Esophagus mucosa (tissue), 1 donor: ENCODE measurements at regions not wholly inside any gene's neighbourhood (a gene's known extent, or its start where the extent isn't known, plus 50 kb on each side); places are given as distances from the start of the nearest gene placed in this dataset.

ENCODE experiments used
- ATAC-seq: fragments of 200-7000 bp; cut with Tn5 transposase; one replicate; pipeline ENCODE4 v1.9.1; 2020
- donor health status: DM: yes; HTN: yes; CAD: no.

DNA sequence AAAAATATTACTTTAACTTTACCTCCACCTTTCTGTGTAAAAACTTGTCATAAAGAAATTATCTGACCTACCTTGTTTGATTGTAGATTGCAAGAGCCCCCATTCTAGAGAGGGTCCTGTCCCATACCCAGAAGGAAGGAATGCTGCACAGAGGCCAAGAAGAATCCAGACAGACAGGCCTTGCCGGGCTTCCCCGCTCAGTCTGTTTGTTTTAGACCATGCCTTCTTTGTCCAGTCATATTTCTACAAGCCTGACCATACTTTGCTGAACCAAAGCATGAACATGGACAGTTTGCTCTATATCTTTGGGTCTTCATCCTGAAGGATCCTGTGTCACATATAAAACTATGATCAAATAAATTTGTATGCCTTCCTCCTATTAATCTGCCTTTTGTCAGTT lies 95.8 kb upstream of the MYCBP2 start:
- ATAC-seq = no peak

- ATAC-seq = peak; percentile 17
Measured at GRCh38 chr13:77417897-77418296, 91.0 kb upstream of the MYCBP2 start.

- ATAC-seq = no peak
Measured at GRCh38 chr13:77416666-77417212, 89.8 kb upstream of the MYCBP2 start.

- ATAC-seq = peak; percentile 35
Measured at GRCh38 chr13:77415253-77416071, 88.6 kb upstream of the MYCBP2 start.

- ATAC-seq = no peak
Measured at GRCh38 chr13:77412860-77413259, 86.0 kb upstream of the MYCBP2 start.

DNA sequence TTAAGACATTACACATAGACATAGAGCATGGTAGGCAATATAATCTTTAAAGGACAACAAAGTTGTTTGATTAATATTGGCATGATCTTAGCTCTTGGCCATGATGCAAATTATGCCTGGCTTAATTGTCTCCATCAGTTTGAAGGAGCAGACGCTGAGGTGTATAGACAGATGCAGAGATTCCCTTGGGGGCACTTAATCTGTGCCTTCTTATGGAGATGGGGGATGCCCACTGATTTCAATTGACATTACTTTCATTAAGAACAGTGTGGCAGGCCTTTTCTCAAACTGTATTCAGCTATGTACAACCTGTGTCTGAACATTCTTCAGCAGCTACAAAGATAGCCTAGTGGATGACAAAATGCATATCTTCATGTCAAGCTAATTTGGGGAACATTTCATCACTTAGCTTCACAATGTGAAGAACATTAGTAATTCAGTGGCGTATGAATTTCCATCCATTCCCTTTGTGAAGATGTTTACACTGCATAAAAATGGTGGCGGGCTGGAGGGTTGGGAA lies 85.3 kb upstream of the MYCBP2 start:
- no peak for ATAC-seq

DNA sequence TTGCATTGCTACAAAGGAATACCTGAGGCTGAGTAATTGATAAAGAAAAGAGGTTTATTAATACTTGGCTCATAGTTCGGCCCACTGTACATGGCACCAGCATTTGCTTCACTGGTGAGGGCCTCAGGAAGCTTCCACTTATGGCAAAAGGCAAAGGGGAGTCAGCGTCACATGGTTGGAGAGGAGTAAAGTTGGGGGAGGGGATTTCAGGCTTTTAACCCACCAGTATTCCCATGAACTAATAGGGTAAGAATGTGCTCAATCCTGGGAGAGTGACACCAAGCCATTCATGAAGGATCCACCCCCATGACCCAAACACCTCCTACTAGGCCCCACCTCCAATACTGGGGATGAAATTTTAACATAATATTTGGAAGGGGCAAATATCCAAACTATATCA lies 82.5 kb upstream of the MYCBP2 start:
- no peak for ATAC-seq

DNA sequence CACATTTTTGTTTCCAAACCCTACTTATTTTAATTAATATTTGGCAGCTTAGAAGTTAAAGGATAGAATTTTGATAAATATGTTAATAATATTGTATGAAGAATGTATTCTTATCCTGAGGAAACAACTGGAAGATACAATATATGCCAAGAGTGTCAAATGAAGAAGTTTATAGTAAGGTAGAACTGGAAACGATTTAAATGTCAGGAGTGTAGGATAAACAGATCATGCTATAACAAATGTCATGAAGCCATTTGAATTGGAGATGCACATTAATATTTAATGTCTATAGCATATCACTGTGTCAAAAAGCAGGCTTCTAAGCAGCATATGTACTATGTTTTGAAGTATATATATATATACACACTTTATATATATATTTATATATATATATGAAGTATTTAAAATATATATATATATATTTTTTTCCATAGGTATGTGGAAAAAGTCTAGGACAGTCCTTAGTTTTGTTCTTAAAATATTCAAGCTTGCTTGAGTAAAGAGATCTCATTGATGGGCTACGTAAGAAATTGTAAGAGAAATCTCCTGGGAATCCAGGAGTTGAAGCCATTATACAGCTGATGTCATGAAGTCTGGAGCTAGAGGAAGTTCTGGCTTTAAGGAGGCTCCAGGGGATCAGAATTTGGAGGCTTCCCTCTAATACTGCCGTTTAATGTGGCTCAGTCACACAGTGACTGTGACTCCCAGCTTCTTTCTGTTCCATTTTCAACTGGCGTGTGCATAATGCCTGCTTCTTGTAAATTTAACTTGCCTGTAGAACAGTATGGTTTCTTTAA lies 79.9 kb upstream of the MYCBP2 start:
- ATAC-seq = no peak

- no peak for ATAC-seq
Measured at GRCh38 chr13:77398825-77399620, 72.1 kb upstream of the MYCBP2 start.

DNA sequence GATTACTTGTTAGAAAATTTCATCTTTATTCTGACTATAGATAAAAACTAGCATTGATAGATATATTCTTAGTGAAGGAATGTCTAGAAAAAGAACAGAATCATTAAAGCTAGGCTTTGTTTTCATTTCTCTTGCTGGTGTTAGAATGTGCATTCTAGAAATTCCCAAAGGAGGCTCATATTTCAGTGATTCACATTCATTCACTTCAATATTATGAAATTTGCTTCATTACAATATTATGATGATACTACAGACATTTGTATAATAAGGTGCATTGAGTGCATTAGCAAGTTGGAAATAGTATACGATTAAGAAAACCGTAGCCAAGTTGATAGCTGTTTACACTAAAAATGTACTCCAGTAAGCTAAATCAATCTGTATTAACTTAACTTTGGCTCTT lies 70.7 kb upstream of the MYCBP2 start:
- no peak for ATAC-seq

DNA sequence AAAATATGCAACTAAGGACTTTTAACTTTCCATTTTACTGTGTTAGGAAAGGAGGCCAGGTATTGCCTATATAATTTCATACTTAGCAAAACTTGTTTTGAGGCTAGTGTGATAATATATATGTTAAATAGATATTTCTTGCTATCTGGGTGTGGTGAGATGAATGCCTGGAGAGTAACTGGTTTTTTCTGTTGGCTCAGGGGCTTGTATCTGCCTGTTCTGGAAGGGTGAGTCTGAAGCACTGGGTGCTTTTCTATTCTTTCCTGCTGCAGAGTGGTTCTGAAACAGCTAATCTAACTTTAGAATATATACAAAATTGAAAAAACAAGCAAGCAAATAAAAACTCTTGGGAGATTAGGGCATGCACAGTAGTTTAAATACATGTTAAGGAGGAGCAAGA lies 64.6 kb upstream of the MYCBP2 start:
- ATAC-seq = peak; percentile 89

DNA sequence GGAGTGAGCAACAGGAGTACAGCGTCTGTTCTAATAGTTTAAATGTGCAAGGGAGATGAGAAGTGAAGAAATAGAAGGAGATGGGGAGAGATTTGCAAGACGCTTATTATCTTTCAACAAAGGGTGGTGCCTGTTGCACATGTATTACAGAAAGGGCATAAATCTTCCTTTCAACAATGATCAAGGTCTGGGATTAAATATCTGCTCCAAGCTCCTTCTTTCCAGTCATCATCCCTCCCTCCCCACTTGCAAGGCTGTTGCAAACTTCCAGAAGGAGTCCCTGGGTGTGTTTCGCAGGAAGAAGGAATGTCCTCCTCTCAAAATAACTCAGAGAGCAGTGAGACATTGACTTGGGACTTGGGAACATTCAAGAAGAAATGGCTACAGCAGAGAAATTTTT lies 63.5 kb upstream of the MYCBP2 start:
- no peak for ATAC-seq

GRCh38 chr13:77389625-77390000 lies 62.7 kb upstream of the MYCBP2 start:
- no peak for ATAC-seq

- no peak for ATAC-seq
Measured at GRCh38 chr13:77388944-77389624, 62.2 kb upstream of the MYCBP2 start.

- no peak for ATAC-seq
Measured at GRCh38 chr13:77387607-77388200, 60.8 kb upstream of the MYCBP2 start.

DNA sequence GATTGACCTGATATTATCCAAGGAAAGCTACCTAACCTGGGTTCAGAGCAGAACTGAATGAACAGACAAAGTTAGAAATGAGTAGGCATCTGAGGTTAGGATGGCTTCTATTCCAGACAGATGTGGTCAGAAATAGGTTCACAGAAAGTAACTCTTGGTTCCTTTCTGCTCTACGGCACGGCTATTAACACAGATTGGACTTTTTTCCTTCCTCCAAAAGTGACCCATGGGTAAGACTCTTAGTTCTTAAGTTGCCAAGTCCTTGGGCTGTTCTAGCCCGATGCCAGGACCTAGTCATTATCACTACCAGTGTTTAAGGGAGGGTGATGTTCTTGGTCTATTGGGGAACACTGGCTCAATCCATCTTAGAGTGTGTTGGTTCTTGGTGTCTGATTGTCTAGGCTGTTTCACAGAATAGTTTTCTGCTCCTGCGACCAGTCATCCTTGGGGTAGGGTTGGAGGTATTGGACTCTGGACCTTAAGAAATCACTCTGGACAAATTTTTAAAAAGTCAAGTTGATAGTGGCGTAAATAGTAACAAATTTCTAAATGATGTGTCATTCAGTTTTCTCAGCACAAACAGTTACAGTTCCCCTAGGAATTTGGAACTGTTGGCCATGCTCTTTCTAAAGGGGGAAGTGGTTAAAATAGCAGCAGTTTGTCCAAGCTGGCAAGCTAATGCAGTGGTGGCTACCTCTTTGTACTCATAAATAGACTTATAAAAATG lies 60.1 kb upstream of the MYCBP2 start:
- no peak for ATAC-seq

GRCh38 chr13:77386046-77386445 lies 59.2 kb upstream of the MYCBP2 start:
- no peak for ATAC-seq

DNA sequence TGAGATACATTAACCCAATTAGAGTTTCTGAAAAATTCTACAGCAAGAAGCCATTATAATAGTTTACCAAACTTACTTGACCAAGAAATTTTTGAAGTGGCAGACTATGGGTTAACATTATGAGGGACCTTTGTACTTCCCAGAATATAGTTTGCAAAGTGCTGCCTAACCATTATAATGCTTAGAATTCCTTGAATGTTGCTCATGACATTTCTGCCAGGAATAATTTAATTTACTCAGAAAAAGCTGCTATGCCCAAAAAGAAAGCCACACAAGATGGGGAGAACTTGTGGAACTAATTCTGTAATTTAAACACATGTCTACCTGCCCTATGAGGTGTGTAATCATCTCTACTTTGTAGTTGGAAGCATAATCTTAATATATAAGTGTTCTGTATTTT lies 58.1 kb upstream of the MYCBP2 start:
- ATAC-seq = no peak

GRCh38 chr13:77383097-77383496 lies 56.2 kb upstream of the MYCBP2 start:
- no peak for ATAC-seq

GRCh38 chr13:77381059-77381458 lies 54.2 kb upstream of the MYCBP2 start:
- ATAC-seq = no peak

DNA sequence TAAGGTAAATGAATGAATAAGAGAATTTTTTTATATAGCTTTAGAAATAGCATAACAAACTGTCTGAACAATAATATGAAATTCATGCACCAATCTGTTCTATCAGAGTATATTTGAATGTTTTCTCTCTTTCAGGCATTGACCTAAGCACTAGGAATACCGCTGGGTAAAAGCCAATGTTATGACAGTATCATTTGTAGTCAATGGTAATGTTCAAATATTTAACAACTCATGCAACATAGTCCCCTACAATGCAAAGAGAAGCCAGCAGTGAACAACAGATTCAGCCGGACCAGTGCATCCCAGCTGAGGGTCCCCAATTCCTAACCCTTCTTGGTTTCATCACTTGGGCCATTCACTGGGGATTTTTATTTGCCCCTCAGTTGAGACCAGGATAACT lies 52.6 kb upstream of the MYCBP2 start:
- no peak for ATAC-seq
